ENCODE measurements at regions not wholly inside any gene's neighbourhood (a gene's known extent, or its start where the extent isn't known, plus 50 kb on each side); places are given as distances from the start of the nearest gene placed in this dataset.

GRCh38 chr6:73893696-73894095 lies 197.7 kb downstream of the CD109 start:
- Histone ChIP-seq H3K4me1 (ENCODE audit: insufficient read depth, insufficient read length) (no peaks in the 10 kb centered on the region), H3K36me3 (ENCODE audit: insufficient read depth, insufficient read length, low read length) (no peaks in the 10 kb centered on the region), H3K9ac (ENCODE audit: insufficient read length, low read depth) (no peak overlapping the region), H3K4me3 (ENCODE audit: insufficient read length, low read depth) (no peak overlapping the region), H3K9me3 (ENCODE audit: insufficient read depth, low read length) (no peaks in the 10 kb centered on the region; the same call in 1 of the 2 replicates), H3K27me3 (ENCODE audit: insufficient read depth, insufficient read length) (no peaks in the 10 kb centered on the region)
- TF ChIP-seq ZNF274 (IDR thresholded peaks at IDR 0.05; ENCODE audit: low read depth, low read length) (no peak), SUZ12 (IDR thresholded peaks at IDR 0.05; ENCODE audit: extremely low read depth, insufficient read depth, insufficient read length) (no peak), YY1 (IDR thresholded peaks at IDR 0.05; ENCODE audit: insufficient read depth, insufficient read length) (no peak)
- DNase-seq (ENCODE audit: low read depth, low spot score) = no peak

DNA sequence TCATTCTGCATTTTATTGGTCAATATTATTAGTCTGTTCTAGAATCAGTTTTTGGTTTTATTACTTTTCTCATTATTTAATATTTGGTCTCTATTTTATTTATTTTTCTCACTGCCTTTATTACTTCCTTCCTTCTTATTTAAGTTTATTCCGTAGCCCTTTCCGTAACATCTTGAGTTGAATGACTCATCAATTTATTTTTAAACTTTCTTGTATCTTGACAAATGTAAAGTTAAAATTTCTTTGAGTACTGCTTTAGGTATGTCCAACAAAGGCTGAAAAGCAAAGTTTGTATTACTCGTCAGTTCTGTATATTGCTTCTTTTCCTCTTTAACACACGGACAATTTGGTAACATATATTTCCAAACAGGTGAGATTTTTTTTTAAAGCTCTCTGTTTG lies 192.0 kb downstream of the CD109 start:
- DNase-seq (ENCODE audit: low read depth, low spot score) = no peak
- H3K9me3 ChIP-seq (ENCODE audit: insufficient read depth, low read length) = no peaks in the 10 kb centered on the region
- no peak overlapping the region for H3K4me3 ChIP-seq (ENCODE audit: insufficient read length, low read depth)
- H3K36me3 ChIP-seq (ENCODE audit: insufficient read depth, insufficient read length, low read length) = no peaks in the 10 kb centered on the region
- H3K27me3 ChIP-seq (ENCODE audit: insufficient read depth, insufficient read length) = no peaks in the 10 kb centered on the region
- no peaks in the 10 kb centered on the region for H3K4me1 ChIP-seq (ENCODE audit: insufficient read depth, insufficient read length)
- TF ChIP-seq SUZ12 (IDR thresholded peaks at IDR 0.05; ENCODE audit: extremely low read depth, insufficient read depth, insufficient read length) (no peak), YY1 (IDR thresholded peaks at IDR 0.05; ENCODE audit: insufficient read depth, insufficient read length) (no peak), ZNF274 (IDR thresholded peaks at IDR 0.05; ENCODE audit: low read depth, low read length) (no peak)
- no peak overlapping the region for H3K9ac ChIP-seq (ENCODE audit: insufficient read length, low read depth)

DNA sequence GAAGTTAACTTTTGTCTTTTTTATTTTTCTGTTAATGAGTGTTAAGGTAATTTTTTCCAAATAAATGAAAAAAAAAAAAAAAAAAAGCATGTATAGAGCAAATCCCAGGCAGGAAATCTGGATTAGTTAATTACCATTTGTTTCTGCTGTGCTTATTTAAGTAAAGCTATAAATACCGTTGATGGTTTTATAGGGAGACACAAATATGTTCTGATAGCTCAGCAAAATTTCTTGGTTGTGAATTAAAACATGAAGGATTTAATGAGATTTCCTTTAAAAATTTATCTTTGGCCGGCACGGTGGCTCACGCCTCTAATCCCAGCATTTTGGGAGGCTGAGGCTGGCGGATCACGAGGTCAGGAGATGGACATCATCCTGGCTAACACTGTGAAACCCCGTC lies 189.4 kb downstream of the CD109 start:
- no peak for DNase-seq (ENCODE audit: low read depth, low spot score)
- no peaks in the 10 kb centered on the region for H3K27me3 ChIP-seq (ENCODE audit: insufficient read depth, insufficient read length)
- no peak for TF ChIP-seq ZNF274 (IDR thresholded peaks at IDR 0.05; ENCODE audit: low read depth, low read length)
- no peak for TF ChIP-seq YY1 (IDR thresholded peaks at IDR 0.05; ENCODE audit: insufficient read depth, insufficient read length)
- TF ChIP-seq SUZ12 (IDR thresholded peaks at IDR 0.05; ENCODE audit: extremely low read depth, insufficient read depth, insufficient read length) = no peak
- H3K4me3 ChIP-seq (ENCODE audit: insufficient read length, low read depth) = no peak overlapping the region
- no peak overlapping the region for H3K9ac ChIP-seq (ENCODE audit: insufficient read length, low read depth)
- no peaks in the 10 kb centered on the region for H3K36me3 ChIP-seq (ENCODE audit: insufficient read depth, insufficient read length, low read length)
- H3K9me3 ChIP-seq (ENCODE audit: insufficient read depth, low read length) = no peaks in the 10 kb centered on the region
- H3K4me1 ChIP-seq (ENCODE audit: insufficient read depth, insufficient read length) = no peaks in the 10 kb centered on the region

DNA sequence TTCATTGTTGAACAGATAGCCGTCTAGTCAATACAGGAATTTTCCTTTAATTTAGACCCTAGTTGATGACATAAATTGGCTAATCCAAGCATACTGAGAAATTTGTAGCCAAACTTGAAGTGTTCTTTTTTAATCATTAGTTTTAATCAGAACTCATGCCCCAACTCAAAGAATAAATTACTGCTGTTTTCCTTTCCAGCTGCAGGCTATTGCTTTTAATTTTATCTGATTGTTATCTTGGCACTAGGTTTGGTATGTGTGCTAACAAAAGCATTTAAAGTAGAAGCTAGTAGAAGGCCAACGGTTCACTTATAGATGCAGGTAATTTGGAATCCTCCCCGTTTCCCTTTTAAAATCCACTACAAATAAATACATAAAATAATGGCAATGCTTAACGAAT lies 188.5 kb downstream of the CD109 start:
- Histone ChIP-seq H3K27me3 (ENCODE audit: insufficient read depth, insufficient read length) (no peaks in the 10 kb centered on the region), H3K4me1 (ENCODE audit: insufficient read depth, insufficient read length) (no peaks in the 10 kb centered on the region), H3K4me3 (ENCODE audit: insufficient read length, low read depth) (no peak overlapping the region), H3K9me3 (ENCODE audit: insufficient read depth, low read length) (no peaks in the 10 kb centered on the region), H3K9ac (ENCODE audit: insufficient read length, low read depth) (no peak overlapping the region), H3K36me3 (ENCODE audit: insufficient read depth, insufficient read length, low read length) (no peaks in the 10 kb centered on the region)
- TF ChIP-seq ZNF274 (IDR thresholded peaks at IDR 0.05; ENCODE audit: low read depth, low read length) = no peak
- TF ChIP-seq SUZ12 (IDR thresholded peaks at IDR 0.05; ENCODE audit: extremely low read depth, insufficient read depth, insufficient read length) = no peak
- no peak for DNase-seq (ENCODE audit: low read depth, low spot score)

GRCh38 chr6:73879501-73880293 lies 183.7 kb downstream of the CD109 start:
- no peak for DNase-seq (ENCODE audit: low read depth, low spot score)
- Histone ChIP-seq H3K9ac (ENCODE audit: insufficient read length, low read depth) (no peak overlapping the region), H3K4me3 (ENCODE audit: insufficient read length, low read depth) (no peak overlapping the region), H3K4me1 (ENCODE audit: insufficient read depth, insufficient read length) (no peaks in the 10 kb centered on the region), H3K9me3 (ENCODE audit: insufficient read depth, low read length) (no peaks in the 10 kb centered on the region), H3K36me3 (ENCODE audit: insufficient read depth, insufficient read length, low read length) (no peaks in the 10 kb centered on the region), H3K27me3 (ENCODE audit: insufficient read depth, insufficient read length) (no peaks in the 10 kb centered on the region)
- TF ChIP-seq ZNF274 (IDR thresholded peaks at IDR 0.05; ENCODE audit: low read depth, low read length) (no peak), YY1 (IDR thresholded peaks at IDR 0.05; ENCODE audit: insufficient read depth, insufficient read length) (no peak), SUZ12 (IDR thresholded peaks at IDR 0.05; ENCODE audit: extremely low read depth, insufficient read depth, insufficient read length) (no peak)

DNA sequence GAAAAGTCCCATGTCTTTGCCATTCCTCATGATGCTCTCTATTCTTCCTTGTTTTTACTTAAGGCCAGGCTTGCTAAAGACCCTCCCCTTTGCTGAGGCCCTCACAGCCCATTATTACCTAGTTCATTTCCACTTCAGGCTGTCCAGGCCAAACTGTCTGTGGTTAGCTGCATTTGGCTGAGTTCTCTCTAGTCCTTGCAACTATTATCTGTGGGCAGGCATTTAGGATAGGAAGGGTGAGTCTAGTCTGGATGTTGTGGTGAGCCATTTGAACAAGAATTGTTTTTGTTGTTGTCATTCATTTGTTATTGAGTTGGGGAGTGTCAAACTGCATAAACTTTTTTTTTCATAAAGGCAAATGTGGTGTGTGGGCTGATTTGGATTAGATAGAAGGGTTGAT lies 182.4 kb downstream of the CD109 start:
- H3K27me3 ChIP-seq (ENCODE audit: insufficient read depth, insufficient read length) = no peaks in the 10 kb centered on the region
- H3K4me3 ChIP-seq (ENCODE audit: insufficient read length, low read depth) = no peak overlapping the region
- no peak overlapping the region for H3K9ac ChIP-seq (ENCODE audit: insufficient read length, low read depth)
- TF ChIP-seq YY1 (IDR thresholded peaks at IDR 0.05; ENCODE audit: insufficient read depth, insufficient read length) (no peak), SUZ12 (IDR thresholded peaks at IDR 0.05; ENCODE audit: extremely low read depth, insufficient read depth, insufficient read length) (no peak), ZNF274 (IDR thresholded peaks at IDR 0.05; ENCODE audit: low read depth, low read length) (no peak)
- H3K9me3 ChIP-seq (ENCODE audit: insufficient read depth, low read length) = no peaks in the 10 kb centered on the region
- no peaks in the 10 kb centered on the region for H3K36me3 ChIP-seq (ENCODE audit: insufficient read depth, insufficient read length, low read length)
- no peak for DNase-seq (ENCODE audit: low read depth, low spot score)
- no peaks in the 10 kb centered on the region for H3K4me1 ChIP-seq (ENCODE audit: insufficient read depth, insufficient read length)

Data from NT2/D1 (cell line).